BE2C (cell line): ENCODE measurements at regions not wholly inside any gene's neighbourhood (a gene's known extent, or its start where the extent isn't known, plus 50 kb on each side); places are given as distances from the start of the nearest gene placed in this dataset.
"Not testable (repeated sequence)": the region's sequence is repeated elsewhere in the genome, so short reads cannot be mapped to it uniquely, and the experiment has no call there.

ENCODE experiments used
- DNase-seq: peaks from one replicate; pipeline ENCODE4 v3.0.0-alpha.2; 2020
- H3K27me3 ChIP-seq: fragments of 250-450 bp; sonication (Bioruptor Pico); 2 replicates; pipeline ENCODE4 v1.5.1; 2020; ENCODE audit warnings: mild to moderate bottlenecking
- H3K36me3 ChIP-seq: fragments of 250-450 bp; sonication (Bioruptor Pico); 2 replicates; pipeline ENCODE4 v1.5.1; 2020; ENCODE audit warnings: mild to moderate bottlenecking
- H3K4me1 ChIP-seq: fragments of 250-450 bp; sonication (Bioruptor Pico); 2 replicates; pipeline ENCODE4 v1.5.1; 2020
- H3K4me3 ChIP-seq: 2 replicates; pipeline ENCODE4 v1.5.1; 2011; ENCODE audit warnings: low read depth, low read length
- H3K9me3 ChIP-seq: fragments of 250-450 bp; sonication (Bioruptor Pico); 2 replicates; pipeline ENCODE4 v1.5.1; 2020
- CTCF ChIP-seq: IDR thresholded peaks from 2 replicates; pipeline ENCODE4 v1.5.1; 2012; ENCODE audit warnings: mild to moderate bottlenecking, low read depth, low read length

- no peaks in the 10 kb centered on the region for H3K36me3 ChIP-seq
- no peaks in the 10 kb centered on the region for H3K4me1 ChIP-seq
- DNase-seq: no peak
- peaks cover 2% of the 10 kb centered on the region; the same call in 1 of the 2 replicates for H3K27me3 ChIP-seq
- H3K4me3 ChIP-seq: no peak overlapping the region
- H3K9me3 ChIP-seq: no peaks in the 10 kb centered on the region; the same call in 1 of the 2 replicates
- TF ChIP-seq CTCF: no peak
Observed at GRCh38 chr13:110042253-110042950, 256.0 kb upstream of the IRS2 start.

GRCh38 chr13:110041638-110042037, 255.3 kb upstream of the IRS2 start:
- H3K36me3 ChIP-seq, H3K4me1 ChIP-seq, H3K9me3 ChIP-seq, H3K27me3 ChIP-seq, DNase-seq, H3K4me3 ChIP-seq: not testable (repeated sequence)

GRCh38 chr13:110037925-110038573, 251.7 kb upstream of the IRS2 start:
- H3K4me1 ChIP-seq: no peaks in the 10 kb centered on the region
- H3K27me3 ChIP-seq: peaks cover 2% of the 10 kb centered on the region; the same call in 1 of the 2 replicates
- no peaks in the 10 kb centered on the region for H3K36me3 ChIP-seq
- DNase-seq: no peak
- no peak for TF ChIP-seq CTCF
- no peak overlapping the region for H3K4me3 ChIP-seq
- H3K9me3 ChIP-seq: no peaks in the 10 kb centered on the region; the same call in 1 of the 2 replicates

- H3K4me3 ChIP-seq: no peak overlapping the region
- H3K4me1 ChIP-seq: no peaks in the 10 kb centered on the region
- H3K9me3 ChIP-seq: no peaks in the 10 kb centered on the region
- DNase-seq: no peak
- no peaks in the 10 kb centered on the region for H3K36me3 ChIP-seq
- TF ChIP-seq CTCF: no peak
- H3K27me3 ChIP-seq: peaks cover 2% of the 10 kb centered on the region; the same call in 1 of the 2 replicates
Observed at GRCh38 chr13:110036060-110036459, 249.7 kb upstream of the IRS2 start.

GRCh38 chr13:110034031-110034549, 247.7 kb upstream of the IRS2 start:
- DNase-seq: no peak
- Histone ChIP-seq H3K4me3 (no peak overlapping the region), H3K9me3 (no peaks in the 10 kb centered on the region), H3K36me3 (no peaks in the 10 kb centered on the region), H3K27me3 (peaks cover 2% of the 10 kb centered on the region; the same call in 1 of the 2 replicates), H3K4me1 (no peaks in the 10 kb centered on the region)
- TF ChIP-seq CTCF: no peak

GRCh38 chr13:110032969-110033368, 246.6 kb upstream of the IRS2 start:
- no peak for TF ChIP-seq CTCF
- no peaks in the 10 kb centered on the region for H3K9me3 ChIP-seq
- no peak for DNase-seq
- no peaks in the 10 kb centered on the region for H3K36me3 ChIP-seq
- no peaks in the 10 kb centered on the region for H3K27me3 ChIP-seq
- no peak overlapping the region for H3K4me3 ChIP-seq
- H3K4me1 ChIP-seq: no peaks in the 10 kb centered on the region
